GM18505 (cell line): ENCODE measurements at regions not wholly inside any gene's neighbourhood (a gene's known extent, or its start where the extent isn't known, plus 50 kb on each side); places are given as distances from the start of the nearest gene placed in this dataset.
A peak's percentile ranks its signal among the peaks of the same experiment; 100 is the strongest.

Experiments
- ATAC-seq: cut with Tn5 transposase; IDR thresholded peaks from one replicate; pipeline ENCODE4 v1.9.1; 2021; ENCODE audit not compliant: unreplicated experiment
- POLR2A ChIP-seq: IDR thresholded peaks from 4 replicates; pipeline ENCODE4 v1.6.1; 2011; ENCODE audit warnings: borderline replicate concordance; ENCODE audit not compliant: insufficient read depth, insufficient read length; ENCODE audit errors: extremely low read depth

DNA sequence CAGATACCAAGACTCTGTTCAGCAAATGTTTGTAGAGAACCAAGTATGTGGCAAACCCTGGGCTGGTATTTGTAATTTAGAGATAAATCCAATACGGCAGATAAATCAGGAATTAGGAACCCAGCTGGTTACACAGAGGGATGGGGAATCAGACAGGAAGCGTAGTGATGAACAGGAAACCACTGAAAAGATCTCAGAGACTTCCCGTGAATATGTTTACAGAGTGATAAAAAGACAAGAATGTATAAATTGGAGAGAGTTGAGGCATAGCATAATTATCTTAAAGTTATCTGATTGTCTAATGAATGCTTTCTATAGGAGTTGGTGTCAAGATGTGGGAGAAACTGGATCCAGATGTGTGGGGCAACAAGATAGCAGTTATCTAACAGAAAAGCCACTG is 246.6 kb upstream of the SMARCA2 start:
- TF ChIP-seq POLR2A, result no peak
- no peak for ATAC-seq

DNA sequence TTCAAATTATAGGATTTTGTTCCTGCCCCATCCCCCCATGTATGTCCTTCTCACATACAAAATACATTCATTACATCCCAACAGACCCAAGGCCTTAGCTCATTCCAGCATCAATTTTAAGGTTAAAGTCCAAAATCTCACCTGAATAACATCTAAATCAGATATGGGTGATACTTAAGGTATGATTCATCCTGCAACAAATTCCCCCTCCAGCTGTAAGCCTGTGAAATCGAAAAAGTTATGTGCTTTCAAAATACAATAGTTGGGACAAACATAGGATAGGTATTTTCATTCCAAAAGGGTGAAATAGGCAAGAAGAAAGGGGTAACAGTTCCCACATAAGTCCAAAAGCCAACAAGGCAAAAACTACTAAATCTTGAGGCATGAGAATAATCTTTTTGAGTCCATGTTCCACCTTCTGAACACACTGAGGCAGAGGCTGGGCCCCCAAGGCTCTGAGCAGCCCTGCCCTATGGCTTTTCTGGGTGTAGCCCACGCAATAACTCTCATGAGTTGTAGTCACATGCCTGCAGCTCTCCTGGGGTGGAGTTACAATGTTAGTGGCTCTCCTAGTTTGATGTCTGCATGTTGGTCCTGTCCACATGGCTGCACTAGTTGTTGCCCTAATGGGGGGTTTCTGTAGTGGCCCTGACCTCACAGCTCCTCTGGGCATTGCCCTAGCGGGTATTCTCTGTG is 243.9 kb upstream of the SMARCA2 start:
- no peak for TF ChIP-seq POLR2A
- ATAC-seq, result no peak

DNA sequence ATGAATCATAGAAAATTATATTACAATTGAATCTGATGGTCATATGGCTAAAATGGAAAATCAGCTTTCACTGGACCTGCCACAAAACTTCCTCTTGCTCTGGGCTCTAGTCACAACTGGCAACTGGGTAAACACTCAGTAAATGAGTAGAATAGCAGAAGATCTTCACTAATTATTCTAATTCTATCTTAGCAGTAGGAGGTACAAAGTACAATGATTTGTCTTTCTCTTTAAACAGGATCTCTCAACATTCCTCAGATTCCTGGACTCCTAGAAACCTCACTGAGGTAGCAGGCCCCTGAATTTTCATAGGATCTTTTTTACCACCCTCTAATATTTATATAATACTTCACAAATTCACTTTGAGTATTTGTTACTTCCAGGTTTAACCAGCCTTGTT is 239.9 kb upstream of the SMARCA2 start:
- no peak for ATAC-seq
- no peak for TF ChIP-seq POLR2A

DNA sequence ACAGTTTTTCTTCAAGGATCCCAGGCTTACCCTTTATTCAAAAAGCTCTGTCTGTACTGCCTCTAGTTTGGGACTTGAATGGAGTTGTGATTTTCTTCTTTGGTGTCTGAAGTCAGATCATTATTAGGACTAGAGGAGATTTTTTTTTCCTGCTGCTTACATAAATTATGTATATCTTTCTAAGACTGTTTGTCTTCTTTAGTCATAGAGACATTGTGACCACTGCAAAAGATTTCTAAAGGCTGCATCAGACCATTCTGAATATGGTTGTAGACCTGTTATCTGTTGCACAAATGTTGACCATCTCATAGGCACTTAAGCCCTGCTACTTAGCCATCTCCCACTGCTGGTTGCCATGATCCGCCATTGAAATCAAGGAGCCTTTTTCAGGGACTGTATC is 238.5 kb upstream of the SMARCA2 start:
- TF ChIP-seq POLR2A, result no peak
- no peak for ATAC-seq

DNA sequence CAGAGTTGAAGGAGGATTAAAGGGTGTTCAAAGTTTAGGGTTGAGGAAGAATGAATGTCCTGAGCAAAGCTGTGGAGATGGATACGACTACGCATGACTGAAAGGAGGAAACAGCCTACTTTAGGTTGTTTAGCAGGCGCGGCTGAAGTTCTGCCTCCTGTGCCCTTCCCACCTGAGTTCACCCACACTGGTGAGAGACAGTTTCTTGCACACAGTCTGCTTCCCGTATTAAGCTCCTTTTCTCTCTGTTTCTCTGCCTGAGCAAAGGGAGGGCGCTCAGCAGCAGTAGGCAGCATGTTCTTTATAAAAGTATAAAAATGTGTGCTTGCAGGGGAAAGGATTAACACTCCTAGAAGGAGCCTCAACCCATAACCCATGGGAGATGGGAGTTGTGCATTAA is 224.0 kb upstream of the SMARCA2 start:
- TF ChIP-seq POLR2A, result no peak
- no peak for ATAC-seq

DNA sequence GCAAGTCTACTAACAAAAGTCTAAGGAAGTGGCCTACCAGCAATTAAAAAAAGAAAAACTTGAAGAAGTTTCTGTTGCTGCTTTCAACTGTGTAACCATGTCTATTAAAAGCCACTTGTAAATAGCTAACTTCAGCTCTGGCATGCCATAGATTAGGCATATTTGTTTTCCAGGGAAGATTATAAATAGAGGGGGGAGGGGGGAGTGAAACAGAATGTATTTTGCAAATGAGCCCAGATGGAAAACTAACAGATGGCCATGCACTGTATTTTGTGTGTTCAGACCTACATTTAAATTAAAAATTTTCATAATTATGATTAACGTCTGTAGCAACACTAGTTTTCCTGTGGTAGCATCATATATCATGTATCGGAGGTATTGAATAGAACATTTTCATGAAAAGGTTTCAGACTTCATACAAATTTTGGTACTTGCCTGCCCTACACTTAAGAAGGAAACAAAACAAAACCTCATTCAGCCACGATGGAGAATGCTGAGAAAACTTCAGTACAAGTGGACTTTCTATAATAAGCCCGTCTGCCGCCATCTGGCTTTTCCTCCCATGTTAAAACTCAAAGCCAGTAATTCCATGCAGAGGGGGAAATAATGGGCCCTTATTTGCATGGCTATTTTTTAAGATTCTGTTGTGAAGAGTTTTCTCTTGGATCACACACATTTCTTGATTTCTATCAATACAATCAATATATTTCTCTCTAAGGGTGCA is 220.4 kb upstream of the SMARCA2 start:
- TF ChIP-seq POLR2A, result no peak
- no peak for ATAC-seq

DNA sequence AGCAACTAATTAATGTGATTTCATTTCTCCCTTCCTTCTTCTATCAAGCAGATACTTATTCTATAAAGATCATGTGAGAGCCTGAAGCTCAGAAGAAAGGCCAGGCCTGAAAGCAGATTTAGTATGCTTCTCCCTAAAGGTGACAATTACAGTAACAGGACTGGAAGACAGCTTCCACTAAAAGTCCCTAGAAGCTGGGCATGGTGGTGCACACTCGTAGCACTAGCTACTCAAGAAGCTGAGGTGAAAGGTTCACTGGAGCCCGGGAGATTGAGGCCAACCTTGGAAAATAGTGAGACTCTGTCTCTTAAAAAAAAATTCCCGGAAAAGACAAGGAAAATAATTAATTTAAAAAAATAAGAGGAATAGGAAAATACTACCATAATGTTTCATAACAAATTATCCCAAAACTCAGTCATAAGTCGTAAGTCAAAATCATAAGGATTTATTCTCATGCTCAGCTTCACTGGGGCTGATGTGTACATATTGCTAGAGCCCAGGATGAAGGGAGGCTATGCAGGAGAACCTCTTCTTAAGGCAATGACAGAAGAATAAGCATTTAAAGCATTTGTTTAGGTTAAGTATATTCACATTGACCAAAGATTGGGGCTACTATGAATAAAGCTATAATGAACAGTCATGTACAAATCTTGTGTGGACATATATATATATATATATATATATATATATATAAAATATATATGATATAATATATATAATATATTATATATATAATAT is 210.8 kb upstream of the SMARCA2 start:
- TF ChIP-seq POLR2A, result no peak
- no peak for ATAC-seq

DNA sequence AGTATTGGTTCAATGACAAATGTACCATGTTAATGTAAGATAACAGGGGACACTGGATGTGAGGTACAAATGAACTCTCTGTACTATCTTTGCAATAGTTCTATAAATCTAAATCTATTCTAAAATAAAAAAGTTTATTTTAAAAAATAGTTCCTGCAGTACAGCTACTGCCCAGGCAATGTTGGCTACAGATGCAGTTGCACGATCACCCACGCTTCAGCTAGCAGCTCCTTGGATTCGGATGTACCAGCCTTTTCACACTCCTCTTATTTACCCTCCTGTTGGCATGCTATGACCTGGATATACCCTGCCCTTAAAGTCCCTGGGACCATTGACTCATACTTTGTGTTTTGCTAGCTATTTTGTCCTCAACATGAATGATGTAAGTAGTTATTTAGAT is 185.4 kb upstream of the SMARCA2 start:
- ATAC-seq, result no peak
- no peak for TF ChIP-seq POLR2A

DNA sequence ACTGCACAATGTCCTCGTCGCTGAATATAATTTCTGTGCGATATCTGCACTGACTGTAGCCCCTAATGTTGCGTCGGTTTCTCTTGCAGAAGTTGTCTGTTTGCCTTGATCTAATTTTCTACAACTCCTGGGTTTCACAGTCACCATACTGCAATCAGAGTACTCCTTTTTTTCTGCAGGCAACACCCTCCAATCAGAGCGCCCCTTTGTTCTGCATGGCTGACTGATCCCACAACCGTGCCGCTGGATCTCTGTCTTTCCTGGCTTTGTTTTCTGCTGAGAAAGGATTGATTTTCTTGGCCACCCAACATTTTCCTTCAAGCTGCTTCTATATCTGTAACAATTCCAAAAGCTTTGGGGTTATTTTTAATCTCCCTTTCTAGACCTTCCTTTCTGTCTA is 182.2 kb upstream of the SMARCA2 start:
- no peak for ATAC-seq

DNA sequence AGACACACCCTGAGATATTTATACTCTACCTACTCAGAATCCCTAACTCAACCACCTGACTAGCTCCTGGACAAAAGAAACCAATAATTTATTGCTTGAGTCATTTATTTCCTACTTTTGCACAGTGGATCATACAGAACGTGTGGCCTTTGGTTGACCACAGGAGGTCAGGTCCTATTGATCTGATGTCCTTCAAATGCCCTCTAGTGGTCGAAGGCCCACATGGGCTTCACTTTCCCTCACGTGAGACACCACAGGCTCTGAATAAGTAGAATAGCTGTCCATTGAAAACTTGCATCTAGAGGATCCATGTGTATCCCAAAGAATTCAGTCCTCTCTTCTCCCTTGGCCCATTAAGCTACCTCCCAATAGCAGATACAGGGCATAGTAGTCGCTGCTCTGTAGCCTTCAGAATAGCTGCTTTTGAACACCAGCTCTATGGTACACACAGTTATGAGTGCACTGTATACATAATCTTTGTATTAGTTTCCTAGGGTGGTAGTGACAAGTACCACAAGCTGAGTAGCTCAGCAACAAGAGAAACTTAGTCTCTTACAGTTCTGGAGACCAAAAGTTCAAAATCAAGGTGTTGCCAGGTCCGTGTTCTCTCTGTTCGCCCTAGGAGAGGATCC is 177.6 kb upstream of the SMARCA2 start:
- ATAC-seq, result no peak

More for the DNA sequence above, 182.2 kb upstream of the SMARCA2 start:
- no peak for TF ChIP-seq POLR2A

DNA sequence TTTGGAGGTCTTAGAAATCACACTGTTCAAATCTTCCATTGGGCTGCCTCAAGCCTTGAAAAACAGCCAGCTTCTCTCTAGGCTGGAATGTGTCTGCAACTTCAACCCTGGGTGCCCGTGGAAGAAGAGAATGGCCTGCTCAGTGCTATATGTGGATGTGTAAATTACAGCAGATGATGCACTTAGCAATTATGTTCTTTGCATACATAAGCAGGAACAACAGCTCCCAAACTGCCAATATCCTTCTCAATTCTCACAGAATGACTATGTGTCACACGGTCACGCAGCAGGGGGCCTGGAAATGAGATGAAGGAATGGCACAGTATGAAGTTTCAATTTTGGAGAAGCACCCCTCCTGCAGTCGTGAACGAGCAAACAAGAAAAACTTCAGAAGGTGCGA is 175.2 kb upstream of the SMARCA2 start:
- no peak for ATAC-seq
- TF ChIP-seq POLR2A, result no peak

More for the DNA sequence above, 177.6 kb upstream of the SMARCA2 start:
- TF ChIP-seq POLR2A, result no peak

DNA sequence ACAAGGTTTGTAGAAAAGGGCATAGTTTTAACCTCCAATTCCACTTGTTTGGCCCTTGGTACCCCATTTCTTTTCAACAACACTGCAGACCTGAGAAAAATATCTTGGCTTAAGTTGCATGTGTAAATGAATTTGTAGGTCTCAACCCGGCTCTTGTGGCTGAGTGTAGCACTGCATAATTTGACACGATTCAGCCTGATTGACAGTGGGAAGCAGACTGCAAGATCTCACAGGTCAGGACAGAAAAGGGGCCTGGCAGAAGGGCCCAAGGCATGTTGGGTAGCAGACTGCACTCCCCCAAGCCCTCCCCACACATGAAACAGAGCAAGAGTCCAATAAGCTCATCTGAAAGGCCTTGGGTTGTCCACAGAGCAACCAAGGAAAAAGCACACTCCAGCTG is 169.7 kb upstream of the SMARCA2 start:
- ATAC-seq, result no peak
- TF ChIP-seq POLR2A, result no peak

DNA sequence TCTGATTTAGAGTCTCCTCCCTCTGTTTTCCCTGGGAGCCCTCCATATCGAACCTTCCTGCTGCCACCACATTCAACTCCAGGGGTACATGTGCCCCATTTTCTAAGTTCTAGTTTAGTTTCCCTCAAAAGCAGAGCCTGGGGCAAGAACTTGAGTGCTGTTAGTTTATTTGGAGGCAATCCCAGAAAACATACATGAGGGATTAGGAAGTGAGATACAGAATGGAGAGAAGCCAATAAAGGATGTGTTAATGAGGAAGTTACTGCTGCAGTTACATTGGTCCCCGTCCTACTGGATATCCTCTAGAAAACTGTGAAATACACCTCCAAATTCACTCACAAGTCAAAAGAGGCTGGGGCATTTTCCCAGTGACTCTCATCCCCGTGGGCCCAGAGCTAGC is 159.4 kb upstream of the SMARCA2 start:
- ATAC-seq, result no peak
- TF ChIP-seq POLR2A, result no peak

DNA sequence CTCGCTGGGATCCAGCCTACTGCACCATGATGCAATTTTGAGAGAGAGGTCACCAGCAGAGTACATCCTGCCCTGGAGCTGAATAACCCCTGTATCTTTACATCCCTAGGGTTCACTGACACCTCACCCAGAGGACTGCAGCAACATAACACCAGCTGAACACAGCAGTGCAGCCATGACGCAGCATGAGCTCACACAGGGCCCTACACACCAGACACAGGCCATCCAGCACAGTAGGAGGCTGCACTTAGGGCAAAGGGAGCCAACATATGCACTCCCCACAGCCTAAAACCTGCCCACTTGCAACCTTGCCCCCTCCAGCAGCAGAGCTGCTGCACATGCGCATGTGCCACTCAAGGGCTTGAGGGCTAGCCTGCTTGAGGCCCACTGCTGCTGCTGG is 157.3 kb upstream of the SMARCA2 start:
- TF ChIP-seq POLR2A, result no peak

DNA sequence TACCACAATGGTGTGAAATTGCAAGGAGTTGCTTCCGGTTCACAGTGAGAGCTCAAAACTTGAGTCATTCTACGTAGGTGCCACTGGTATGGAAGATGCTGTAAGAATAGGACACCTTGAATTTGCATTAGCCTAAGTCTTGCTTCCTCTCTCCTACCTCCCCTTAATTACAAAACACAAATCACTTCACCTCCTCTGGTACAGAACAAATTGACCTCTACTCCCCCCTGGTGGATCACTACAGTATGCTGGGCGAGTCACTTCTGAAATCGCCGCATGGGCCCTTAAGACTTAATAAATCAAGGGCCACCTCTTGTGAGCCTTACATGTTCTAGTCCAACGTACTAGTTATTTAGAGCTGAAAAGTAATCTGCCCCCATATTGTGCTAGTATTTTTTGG is 145.3 kb upstream of the SMARCA2 start:
- TF ChIP-seq POLR2A, result no peak
- ATAC-seq, result peak; percentile 91

More for the DNA sequence above, 157.3 kb upstream of the SMARCA2 start:
- no peak for ATAC-seq
